Left kidney (tissue), 1 donor: ENCODE measurements at regions not wholly inside any gene's neighbourhood (a gene's known extent, or its start where the extent isn't known, plus 50 kb on each side); places are given as distances from the start of the nearest gene placed in this dataset.

Experiments
- DNase-seq: peaks from one replicate; pipeline ENCODE4 v3.0.0-alpha.2; 2013

- peak; percentile 5 for DNase-seq
Observed at GRCh38 chr17:34874478-34874877, 86.8 kb downstream of the CCT6B start.

GRCh38 chr17:34872640-34873039, 88.6 kb downstream of the CCT6B start:
- no peak for DNase-seq

GRCh38 chr17:34869641-34870040, 91.6 kb downstream of the CCT6B start:
- DNase-seq: no peak

- DNase-seq: no peak
Observed at GRCh38 chr17:34865716-34866115, 95.5 kb downstream of the CCT6B start.

GRCh38 chr17:34862384-34862783, 98.9 kb downstream of the CCT6B start:
- DNase-seq: no peak

- DNase-seq: no peak
Observed at GRCh38 chr17:34861864-34862263, 99.4 kb downstream of the CCT6B start.

- no peak for DNase-seq
Observed at GRCh38 chr17:34859652-34860051, 101.6 kb downstream of the CCT6B start.

GRCh38 chr17:34858591-34859565, 102.4 kb downstream of the CCT6B start:
- DNase-seq: no peak

- no peak for DNase-seq
Observed at GRCh38 chr17:34853924-34854323, 107.3 kb downstream of the CCT6B start.

GRCh38 chr17:34852614-34853013, 108.6 kb downstream of the CCT6B start:
- no peak for DNase-seq

GRCh38 chr17:34851961-34852540, 109.2 kb downstream of the CCT6B start:
- DNase-seq: no peak

GRCh38 chr17:34850964-34851363, 110.3 kb downstream of the CCT6B start:
- DNase-seq: no peak

GRCh38 chr17:34850023-34850422, 111.2 kb downstream of the CCT6B start:
- DNase-seq: no peak

GRCh38 chr17:34847938-34848337, 113.3 kb downstream of the CCT6B start:
- no peak for DNase-seq

GRCh38 chr17:34845296-34845695, 116.0 kb downstream of the CCT6B start:
- no peak for DNase-seq

GRCh38 chr17:34843682-34844081, 117.6 kb downstream of the CCT6B start:
- no peak for DNase-seq

GRCh38 chr17:34842235-34842634, 119.0 kb downstream of the CCT6B start:
- DNase-seq: no peak

GRCh38 chr17:34841467-34841866, 119.8 kb downstream of the CCT6B start:
- no peak for DNase-seq

- DNase-seq: no peak
Observed at GRCh38 chr17:34840750-34841149, 120.5 kb downstream of the CCT6B start.

- DNase-seq: no peak
Observed at GRCh38 chr17:34837876-34838478, 123.3 kb downstream of the CCT6B start.

GRCh38 chr17:34832376-34832775, 128.9 kb downstream of the CCT6B start:
- DNase-seq: no peak

- no peak for DNase-seq
Observed at GRCh38 chr17:34827008-34827407, 134.3 kb downstream of the CCT6B start.

- no peak for DNase-seq
Observed at GRCh38 chr17:34826332-34826731, 134.9 kb downstream of the CCT6B start.
